ENCODE measurements at regions not wholly inside any gene's neighbourhood (a gene's known extent, or its start where the extent isn't known, plus 50 kb on each side); places are given as distances from the start of the nearest gene placed in this dataset.

- TF ChIP-seq PRDM2 (tag by site-specific recombination; IDR thresholded peaks at IDR 0.05; ENCODE audit: borderline replicate concordance) (no peak), FEZF1 (tag by site-specific recombination; IDR thresholded peaks at IDR 0.05) (no peak), ZNF140 (tag by site-specific recombination; IDR thresholded peaks at IDR 0.05) (no peak)
These were observed 801.5 kb upstream of the EPHA6 start (continued) for GRCh38 chr3:96012939-96013338.

- Histone ChIP-seq H3K27ac (ENCODE audit: extremely low read depth, low read depth, low read length) (no peak overlapping the region), H3K4me1 (ENCODE audit: control insufficient read depth, insufficient read depth, low read length) (no peaks in the 10 kb centered on the region), H3K36me3 (ENCODE audit: control insufficient read depth in 2 of 2, insufficient read depth in 1 of 2, low read length in 2 of 2) (no peaks in the 10 kb centered on the region), H3K4me3 (ENCODE audit: low read depth, low read length) (no peak overlapping the region), H3K9me3 (ENCODE audit: control insufficient read depth, insufficient read depth, low read depth, low read length) (no peaks in the 10 kb centered on the region)
- ChIA-PET POLR2A (no interaction called here), CTCF (no interaction called here)
- no peak for TF ChIP-seq ZNF514 (tag by site-specific recombination; IDR thresholded peaks at IDR 0.05)
These were observed 796.8 kb upstream of the EPHA6 start for GRCh38 chr3:96017556-96017955.

GRCh38 chr3:96022676-96023075 lies 791.7 kb upstream of the EPHA6 start:
- ChIA-PET CTCF (interaction anchor here (0.7 kb wide), 1 partner anchor 19 kb away, joined by 4 read pairs; no protein-coding TSS in a partner anchor), POLR2A (no interaction called here)
- H3K9me3 ChIP-seq (ENCODE audit: control insufficient read depth, insufficient read depth, low read depth, low read length), result no peaks in the 10 kb centered on the region
- no peak overlapping the region for H3K4me3 ChIP-seq (ENCODE audit: low read depth, low read length)
- H3K27ac ChIP-seq (ENCODE audit: extremely low read depth, low read depth, low read length), result no peak overlapping the region
- TF ChIP-seq ZNF121 (tag by site-specific recombination; IDR thresholded peaks at IDR 0.05), result no peak
- no peaks in the 10 kb centered on the region for H3K36me3 ChIP-seq (ENCODE audit: control insufficient read depth in 2 of 2, insufficient read depth in 1 of 2, low read length in 2 of 2)
- no peaks in the 10 kb centered on the region for H3K4me1 ChIP-seq (ENCODE audit: control insufficient read depth, insufficient read depth, low read length)

- Histone ChIP-seq H3K9me3 (ENCODE audit: control insufficient read depth, insufficient read depth, low read depth, low read length) (no peaks in the 10 kb centered on the region), H3K4me3 (ENCODE audit: low read depth, low read length) (no peak overlapping the region), H3K27ac (ENCODE audit: extremely low read depth, low read depth, low read length) (no peak overlapping the region), H3K36me3 (ENCODE audit: control insufficient read depth in 2 of 2, insufficient read depth in 1 of 2, low read length in 2 of 2) (no peaks in the 10 kb centered on the region), H3K4me1 (ENCODE audit: control insufficient read depth, insufficient read depth, low read length) (no peaks in the 10 kb centered on the region)
- ChIA-PET POLR2A (no interaction called here), CTCF (interaction anchor here (0.7 kb wide), 1 partner anchor 708 kb away, joined by 4 read pairs; no protein-coding TSS in a partner anchor)
- TF ChIP-seq ZFP37 (tag by site-specific recombination; IDR thresholded peaks at IDR 0.05), result no peak
- TF ChIP-seq OVOL3 (tag by site-specific recombination; IDR thresholded peaks at IDR 0.05), result no peak
- TF ChIP-seq ZNF664 (tag by site-specific recombination; IDR thresholded peaks at IDR 0.05), result no peak
- no peak for TF ChIP-seq ZNF610 (tag by site-specific recombination; IDR thresholded peaks at IDR 0.05; ENCODE audit: borderline replicate concordance)
- TF ChIP-seq ZNF488 (tag by site-specific recombination; IDR thresholded peaks at IDR 0.05), result no peak
- no peak for TF ChIP-seq ZNF202 (tag by site-specific recombination; IDR thresholded peaks at IDR 0.05; ENCODE audit: borderline replicate concordance)
- TF ChIP-seq ZNF23 (tag by site-specific recombination; IDR thresholded peaks at IDR 0.05; ENCODE audit: borderline replicate concordance), result no peak
- no peak for TF ChIP-seq ZNF112 (tag by site-specific recombination; IDR thresholded peaks at IDR 0.05)
- no peak for TF ChIP-seq HIC1 (tag by site-specific recombination; IDR thresholded peaks at IDR 0.05)
- TF ChIP-seq WT1 (tag by site-specific recombination; IDR thresholded peaks at IDR 0.05), result no peak
- no peak for TF ChIP-seq YY2 (tag by site-specific recombination; IDR thresholded peaks at IDR 0.05)
- no peak for TF ChIP-seq SP3 (tag by site-specific recombination; IDR thresholded peaks at IDR 0.05)
- TF ChIP-seq ZSCAN4 (tag by site-specific recombination; IDR thresholded peaks at IDR 0.05), result no peak
These were observed 786.7 kb upstream of the EPHA6 start for GRCh38 chr3:96027718-96028117.

Data from HEK293 (cell line).